HUDEP-2 (cell line): ENCODE measurements at regions not wholly inside any gene's neighbourhood (a gene's known extent, or its start where the extent isn't known, plus 50 kb on each side); places are given as distances from the start of the nearest gene placed in this dataset.
"Not testable (repeated sequence)": the region's sequence is repeated elsewhere in the genome, so short reads cannot be mapped to it uniquely, and the experiment has no call there.

Experiments used
- DNase-seq, 76 experiments: peaks; one replicate each; lab custom pipeline; 2025; ENCODE audit not compliant: unreplicated experiment in 76 of 76; lab: John Stamatoyannopoulos, UW

DNA sequence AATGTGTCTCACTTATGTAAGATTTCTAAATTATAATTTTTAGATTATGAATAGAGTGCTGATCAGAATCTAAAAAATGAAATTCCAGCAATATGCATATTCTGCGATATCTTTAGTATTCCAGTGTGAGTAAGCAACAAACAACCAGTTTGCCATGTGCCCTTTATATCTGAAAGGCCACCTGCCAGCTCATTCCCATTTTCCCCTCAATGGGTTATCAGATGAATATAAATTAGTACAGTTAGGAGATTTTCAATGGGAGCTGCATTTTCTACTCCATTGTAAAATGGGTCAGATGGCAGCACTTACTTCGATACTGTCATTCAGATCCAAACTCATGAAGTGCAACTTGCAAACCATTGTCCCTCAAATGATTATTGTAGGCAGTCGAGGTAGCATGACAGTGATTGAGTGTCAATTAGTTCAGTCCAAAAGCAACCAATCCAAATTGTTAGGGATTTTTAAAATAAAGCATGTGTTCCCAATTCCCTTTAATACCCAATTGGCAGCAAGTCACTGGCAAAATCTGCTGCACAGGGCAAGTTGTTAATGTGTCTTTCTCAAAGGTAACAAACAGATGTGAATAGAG is 680.3 kb downstream of the LRRIQ3 start:
- no peak for DNase-seq

GRCh38 chr1:73516451-73516850 is 681.5 kb downstream of the LRRIQ3 start:
- no peak for DNase-seq

GRCh38 chr1:73511038-73511437 is 686.9 kb downstream of the LRRIQ3 start:
- no peak for DNase-seq

DNA sequence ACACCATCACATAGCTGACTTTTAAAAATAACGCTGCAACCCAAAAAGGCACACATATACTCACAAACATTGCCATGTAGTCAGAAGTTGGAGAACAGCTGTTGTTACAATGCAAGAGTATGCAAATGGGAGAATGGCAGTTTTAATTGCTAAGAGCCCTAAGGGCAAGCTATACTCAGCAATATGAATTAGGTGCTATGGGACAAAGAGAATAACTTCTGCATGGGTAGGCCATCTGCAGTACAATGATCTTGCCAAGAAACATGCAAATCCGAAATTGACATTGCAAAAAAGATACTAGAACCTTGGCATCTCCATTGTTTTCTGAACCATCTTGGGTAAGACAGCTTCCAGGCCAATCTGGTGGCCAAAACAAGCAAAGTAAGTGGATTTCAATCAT is 697.8 kb downstream of the LRRIQ3 start:
- DNase-seq, result no peak

DNA sequence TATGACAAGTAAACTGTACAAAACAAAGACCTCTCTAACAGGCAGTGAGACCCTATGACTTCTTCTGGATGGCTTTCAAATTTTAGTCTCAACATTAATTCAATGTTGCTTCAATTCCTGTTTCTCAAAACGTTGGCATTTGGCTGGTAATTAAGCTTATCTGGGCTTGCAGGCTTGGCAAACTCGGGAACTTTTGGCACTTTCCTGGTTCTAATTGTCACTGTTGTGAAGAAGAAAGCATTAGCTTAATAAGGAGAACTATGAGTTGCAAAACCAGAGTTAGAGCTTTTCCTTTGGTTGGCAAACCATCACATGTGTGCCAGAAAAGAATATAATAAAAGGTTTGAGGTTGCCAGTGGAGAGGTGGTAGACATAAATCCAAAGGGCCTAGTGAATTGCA is 698.3 kb downstream of the LRRIQ3 start:
- DNase-seq, result no peak

GRCh38 chr1:73491621-73492020 is 706.4 kb downstream of the LRRIQ3 start:
- DNase-seq, result no peak

- DNase-seq, result no peak
Measured at GRCh38 chr1:73475316-73475870, 722.6 kb downstream of the LRRIQ3 start.

GRCh38 chr1:73472810-73473209 is 725.2 kb downstream of the LRRIQ3 start:
- DNase-seq, result no peak

- DNase-seq, result no peak
Measured at GRCh38 chr1:73467731-73468130, 730.2 kb downstream of the LRRIQ3 start.

GRCh38 chr1:73463873-73464272 is 734.1 kb downstream of the LRRIQ3 start:
- no peak for DNase-seq

GRCh38 chr1:73452522-73452921 is 745.5 kb downstream of the LRRIQ3 start:
- DNase-seq, result no peak

DNA sequence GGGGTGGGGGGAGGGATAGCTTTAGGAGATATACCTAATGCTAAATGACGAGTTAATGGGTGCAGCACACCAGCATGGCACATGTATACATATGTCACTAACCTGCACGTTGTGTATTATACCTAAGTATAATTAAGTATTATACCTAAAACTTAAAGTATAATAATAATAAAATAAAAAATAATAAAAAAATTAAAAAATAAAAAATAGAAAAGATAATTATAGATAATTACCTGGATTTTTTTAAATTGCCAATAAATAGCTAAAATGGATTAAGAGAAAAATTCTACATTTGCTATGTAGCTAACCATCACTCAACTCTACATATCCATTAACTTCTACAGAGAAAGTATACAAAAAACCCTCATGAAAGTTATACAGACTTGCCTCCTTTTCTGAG is 747.3 kb downstream of the LRRIQ3 start:
- not testable (repeated sequence) for DNase-seq

GRCh38 chr1:73411479-73411878 is 786.5 kb downstream of the LRRIQ3 start:
- DNase-seq, result no peak

GRCh38 chr1:73401666-73402065 is 796.3 kb downstream of the LRRIQ3 start:
- no peak for DNase-seq

DNA sequence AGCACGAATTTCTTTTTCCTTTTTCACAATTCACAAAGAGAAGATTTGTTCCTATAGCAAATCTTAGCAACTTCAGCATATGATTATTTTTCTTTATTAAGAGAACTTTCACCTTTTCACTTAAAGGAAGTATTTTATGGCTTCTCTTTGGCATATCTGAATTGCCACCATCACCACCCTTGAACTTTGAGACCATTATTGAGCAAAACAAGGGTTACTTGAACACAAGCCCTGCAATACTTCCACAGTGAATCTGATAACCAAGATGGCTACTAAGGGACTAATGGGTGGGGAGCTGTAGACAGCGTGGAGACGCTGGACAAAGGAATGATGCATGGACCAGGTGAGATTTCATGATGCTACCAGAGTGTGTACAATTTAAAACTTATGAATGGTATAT is 815.0 kb downstream of the LRRIQ3 start:
- DNase-seq, result no peak

DNA sequence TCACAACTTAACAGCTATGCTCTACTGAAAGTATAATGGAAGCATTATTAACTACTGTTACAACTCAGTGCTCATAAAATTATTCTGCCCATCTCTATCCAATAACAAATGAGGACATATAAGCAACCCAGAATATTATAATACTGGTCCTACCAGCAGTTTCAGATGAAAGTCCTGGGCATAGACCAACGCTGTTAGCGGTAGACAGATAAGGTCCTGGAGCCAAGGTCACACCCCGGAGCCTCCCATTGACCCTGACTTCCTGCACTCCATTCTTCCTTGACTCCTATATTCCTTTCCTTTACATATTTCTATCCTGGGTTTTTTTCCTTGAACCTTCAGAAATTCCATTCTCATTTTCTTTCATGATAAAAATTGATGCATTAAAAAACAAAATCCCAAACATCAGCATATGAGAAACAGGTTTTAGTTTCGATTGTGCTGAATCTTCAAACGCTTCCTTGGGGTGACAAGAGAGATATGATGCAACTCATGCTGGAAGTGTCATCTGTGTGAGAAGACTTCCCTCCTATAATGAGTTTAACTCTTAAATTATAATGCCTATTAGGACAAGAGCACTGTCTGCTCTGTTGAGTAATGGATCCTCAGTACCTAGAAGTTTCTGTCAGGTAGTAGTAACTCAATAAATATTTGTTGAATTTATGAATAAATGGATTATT is 831.1 kb downstream of the LRRIQ3 start:
- no peak for DNase-seq

DNA sequence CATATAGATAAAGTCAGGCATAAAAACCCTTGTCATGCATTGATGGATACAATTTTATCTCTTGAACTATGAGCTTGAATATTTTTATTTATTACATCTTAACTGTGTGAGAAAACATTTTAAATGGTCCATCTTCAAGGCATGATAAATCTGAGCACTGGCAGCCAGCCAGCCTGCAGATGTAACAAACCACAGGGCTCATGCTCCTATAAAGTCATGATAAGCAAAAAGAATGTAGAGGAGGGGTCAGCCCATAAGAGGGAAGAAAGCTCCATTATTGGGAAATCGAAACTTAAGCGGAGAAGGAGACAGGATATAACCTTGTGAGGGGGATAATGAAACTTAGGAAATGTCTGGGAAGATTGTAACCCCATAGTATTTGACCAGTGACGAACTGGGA is 839.0 kb downstream of the LRRIQ3 start:
- no peak for DNase-seq

DNA sequence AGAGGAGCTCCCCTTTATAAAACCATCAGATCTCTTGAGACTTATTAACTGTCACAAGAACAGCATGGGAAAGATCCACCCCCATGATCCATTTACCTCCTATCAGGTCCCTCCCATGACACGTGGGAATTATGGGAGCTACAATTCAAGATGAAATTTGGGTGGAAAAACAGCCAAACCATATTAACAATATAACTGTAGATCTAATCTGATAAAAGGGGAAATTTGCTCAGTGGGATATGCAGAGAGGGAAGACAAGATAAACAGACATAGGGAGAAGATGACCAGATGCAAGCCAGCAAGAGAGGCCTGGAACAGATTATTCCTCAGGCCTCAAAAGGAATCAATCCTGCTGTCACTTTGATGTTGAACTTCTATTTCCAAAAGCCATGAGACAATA is 841.5 kb downstream of the LRRIQ3 start:
- DNase-seq, result no peak

GRCh38 chr1:73343947-73344346 is 854.0 kb downstream of the LRRIQ3 start:
- no peak for DNase-seq

GRCh38 chr1:73333847-73334503 is 864.0 kb downstream of the LRRIQ3 start:
- no peak for DNase-seq

DNA sequence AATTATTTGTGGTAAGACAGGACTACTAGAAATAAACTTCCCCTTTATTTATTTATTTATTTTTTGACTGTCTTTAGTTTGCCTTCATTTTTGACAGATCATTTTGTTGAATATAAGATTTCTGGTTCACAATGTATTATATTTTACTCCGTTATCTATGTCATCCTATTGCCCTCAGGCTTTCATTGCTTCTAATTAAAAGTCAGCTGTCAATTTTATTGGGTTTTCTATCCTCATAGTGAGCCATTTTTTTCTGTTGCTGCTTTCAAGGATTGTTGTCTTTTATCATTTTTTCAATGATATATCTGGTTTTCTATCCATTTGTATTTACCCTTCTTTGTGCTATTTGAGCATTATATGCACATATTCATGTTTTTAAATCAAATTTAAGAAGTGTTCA is 866.2 kb downstream of the LRRIQ3 start:
- DNase-seq, result no peak

- DNase-seq, result no peak
Measured at GRCh38 chr1:73327998-73328397, 870.0 kb downstream of the LRRIQ3 start.
